GM12872 (cell line): ENCODE measurements at regions not wholly inside any gene's neighbourhood (a gene's known extent, or its start where the extent isn't known, plus 50 kb on each side); places are given as distances from the start of the nearest gene placed in this dataset.

Experiments used
- CTCF ChIP-seq: IDR thresholded peaks from 3 replicates; pipeline ENCODE4 v1.5.1; 2011; ENCODE audit warnings: low read depth, mild to moderate bottlenecking, low read length, moderate library complexity; ENCODE audit not compliant: insufficient read depth

DNA sequence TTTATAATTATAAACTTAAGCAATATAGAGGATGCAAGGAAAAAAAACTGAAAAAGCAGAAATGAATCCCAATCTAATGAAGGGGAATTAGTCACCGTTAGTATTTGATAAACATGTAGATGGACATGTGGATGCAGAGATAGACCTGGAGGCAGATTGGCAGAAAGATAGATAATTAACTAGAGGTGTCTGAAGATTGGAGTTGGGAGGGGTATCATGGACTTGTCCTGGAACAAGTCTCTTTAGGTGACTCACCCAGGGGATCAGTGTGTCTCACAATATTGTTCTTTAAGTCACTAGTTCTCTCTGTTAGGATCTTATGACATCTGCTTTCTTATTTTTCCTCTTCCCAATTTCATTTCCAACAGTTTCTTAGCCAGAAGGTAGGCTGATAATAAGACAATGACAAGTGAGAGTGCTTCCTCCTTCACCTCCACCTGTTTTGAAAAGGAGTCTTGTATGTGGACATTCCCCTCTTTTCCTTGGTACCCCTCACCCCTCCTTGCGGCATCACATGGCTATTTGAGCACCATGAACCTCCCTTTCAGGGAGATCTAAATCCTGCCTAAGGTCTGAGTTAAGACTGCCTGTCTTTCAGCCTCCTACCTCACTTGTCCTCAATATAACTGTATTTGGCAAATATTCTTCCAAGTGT is 987.7 kb downstream of the TSN start:
- no peak for TF ChIP-seq CTCF

GRCh38 chr2:122745603-122746002 is 990.2 kb downstream of the TSN start:
- no peak for TF ChIP-seq CTCF

DNA sequence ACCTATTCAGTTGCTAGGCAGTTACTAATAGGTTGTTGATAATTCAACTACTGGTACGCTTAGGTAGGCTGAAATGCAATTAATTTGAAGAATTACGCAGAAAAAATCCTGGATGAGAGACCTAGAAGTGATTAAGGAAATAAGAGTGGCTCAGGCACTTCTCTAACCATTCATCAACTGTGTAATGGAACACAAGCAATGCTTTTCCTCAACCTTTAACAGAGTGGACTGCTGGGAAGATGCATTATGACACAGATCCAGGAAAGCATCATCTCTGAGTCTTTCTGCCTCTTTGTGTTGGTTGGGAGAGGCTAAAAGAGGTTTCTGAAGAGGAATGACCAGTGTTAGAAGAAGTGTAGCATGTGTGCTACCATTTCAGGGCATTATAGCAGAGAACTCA is 992.2 kb downstream of the TSN start:
- TF ChIP-seq CTCF: no peak

- no peak for TF ChIP-seq CTCF
Measured at GRCh38 chr2:122748552-122749011, 993.1 kb downstream of the TSN start.

DNA sequence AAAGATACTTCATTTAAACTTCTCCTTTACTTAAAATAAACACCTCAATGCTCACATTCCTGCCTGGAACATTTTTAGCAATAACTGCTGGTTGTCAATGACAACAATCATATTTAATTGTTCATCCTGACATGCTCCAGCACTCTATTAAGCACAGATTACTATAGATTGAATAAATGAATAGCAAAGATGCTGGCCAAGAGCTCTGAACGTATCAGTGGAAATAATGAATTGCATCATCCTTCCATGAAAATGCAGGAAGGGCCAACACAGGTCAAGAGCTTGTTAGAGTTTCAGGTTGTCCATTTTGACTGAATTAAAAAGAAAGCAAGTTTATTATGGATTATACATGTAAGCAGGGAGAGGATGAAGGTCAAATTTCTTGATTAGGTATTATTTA is 994.0 kb downstream of the TSN start:
- TF ChIP-seq CTCF: no peak

GRCh38 chr2:122750095-122750494 is 994.6 kb downstream of the TSN start:
- no peak for TF ChIP-seq CTCF

DNA sequence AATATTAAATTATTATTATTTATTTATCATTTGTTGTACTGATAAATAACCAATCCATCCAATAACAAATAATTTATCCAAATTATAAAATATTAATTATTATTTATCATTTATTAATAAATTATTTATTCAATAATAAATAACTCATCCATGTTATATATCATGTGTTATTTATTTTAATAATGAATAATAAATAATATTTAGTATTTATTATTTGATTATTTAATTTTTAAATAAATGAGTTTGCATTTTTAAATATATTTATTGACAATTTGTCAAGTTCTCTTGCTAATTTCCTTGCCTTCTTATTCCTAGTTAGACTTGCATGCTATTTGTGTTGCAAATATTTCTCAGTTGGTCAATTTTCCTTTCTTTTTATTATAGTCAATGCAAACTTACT is 995.4 kb downstream of the TSN start:
- no peak for TF ChIP-seq CTCF
